LoVo (cell line): ENCODE measurements at regions not wholly inside any gene's neighbourhood (a gene's known extent, or its start where the extent isn't known, plus 50 kb on each side); places are given as distances from the start of the nearest gene placed in this dataset.
A peak's percentile ranks its signal among the peaks of the same experiment; 100 is the strongest.
"Not testable (repeated sequence)": the region's sequence is repeated elsewhere in the genome, so short reads cannot be mapped to it uniquely, and the experiment has no call there.

ENCODE experiments used
- DNase-seq: peaks from one replicate; pipeline ENCODE4 v3.0.0-alpha.2; 2016; ENCODE audit warnings: low spot score

- DNase-seq = no peak
Observed at GRCh38 chr7:115789901-115790300, 240.7 kb downstream of the TFEC start.

- not testable (repeated sequence) for DNase-seq
Observed at GRCh38 chr7:115789473-115789872, 241.1 kb downstream of the TFEC start.

- DNase-seq = no peak
Observed at GRCh38 chr7:115782696-115783490, 247.7 kb downstream of the TFEC start.

DNA sequence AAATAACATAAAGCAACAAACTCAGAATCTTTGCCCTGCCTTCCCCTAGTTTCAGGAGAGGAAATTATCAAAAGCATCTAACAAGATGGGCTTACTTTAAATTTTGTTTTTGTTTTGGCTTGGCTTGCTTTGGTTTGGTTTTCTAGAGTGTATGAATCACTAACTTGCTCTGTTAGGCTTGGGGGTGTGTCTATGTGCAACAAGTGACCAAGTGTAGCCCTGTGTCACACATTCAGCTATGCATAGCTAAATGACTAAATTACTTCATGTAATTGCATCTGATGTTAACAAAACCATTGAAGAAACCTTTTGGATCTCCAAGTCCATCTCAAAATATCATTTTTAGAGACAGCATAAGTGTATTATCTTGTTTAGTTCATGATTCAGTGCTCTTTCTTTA is 251.0 kb downstream of the TFEC start:
- DNase-seq = no peak

- DNase-seq = peak; percentile 9
Observed at GRCh38 chr7:115775981-115776380, 254.6 kb downstream of the TFEC start.

GRCh38 chr7:115763347-115763746 is 267.2 kb downstream of the TFEC start:
- no peak for DNase-seq

DNA sequence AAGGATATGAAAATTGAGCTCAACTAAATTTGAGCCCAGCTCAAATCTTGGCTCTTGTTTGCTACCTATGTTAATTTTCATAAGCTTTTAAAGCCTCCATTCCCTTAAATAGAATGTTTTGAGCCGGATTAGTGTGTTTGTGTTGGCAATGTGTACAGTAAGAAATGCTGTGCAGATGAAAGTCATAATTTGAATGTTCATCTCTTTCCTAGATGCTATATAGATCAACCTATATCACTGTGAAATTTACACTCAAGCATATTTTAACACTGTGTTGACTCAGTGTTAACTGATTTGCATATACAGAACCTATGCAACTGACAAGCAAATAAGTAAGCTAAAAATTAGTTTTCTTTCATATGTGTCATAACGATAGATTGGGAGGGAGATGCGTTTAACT is 272.5 kb downstream of the TFEC start:
- no peak for DNase-seq

GRCh38 chr7:115754226-115754625 is 276.3 kb downstream of the TFEC start:
- no peak for DNase-seq

- no peak for DNase-seq
Observed at GRCh38 chr7:115749924-115750323, 280.6 kb downstream of the TFEC start.

DNA sequence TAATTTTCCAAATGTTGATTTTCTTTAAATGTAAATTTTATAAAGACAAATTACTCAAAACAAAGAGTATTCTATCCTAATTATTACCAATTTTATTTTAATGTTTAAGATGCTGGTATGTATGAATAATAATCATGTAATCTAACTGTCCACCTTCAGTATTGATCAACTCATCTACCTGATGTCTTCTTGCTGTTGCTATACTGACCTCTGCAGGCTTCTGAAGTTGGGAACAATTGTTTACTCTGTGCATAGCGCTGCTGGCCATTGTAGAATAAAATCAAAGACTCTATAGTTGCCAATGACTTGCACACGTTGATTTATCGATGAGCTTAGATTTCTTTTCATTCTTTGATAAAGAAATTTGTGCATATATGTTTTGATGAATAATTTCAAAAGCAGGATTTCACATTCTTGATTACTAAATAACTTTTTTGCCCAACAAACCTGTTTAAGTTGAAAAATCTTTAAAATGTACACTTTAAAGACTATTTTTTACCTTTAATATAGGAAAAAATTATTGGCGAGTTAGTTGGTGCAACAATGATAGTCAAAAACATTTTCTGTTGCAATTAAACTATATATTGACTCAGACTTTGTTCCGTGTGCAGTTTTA is 282.3 kb downstream of the TFEC start:
- peak; percentile 40 for DNase-seq

GRCh38 chr7:115747174-115747573 is 283.4 kb downstream of the TFEC start:
- no peak for DNase-seq

DNA sequence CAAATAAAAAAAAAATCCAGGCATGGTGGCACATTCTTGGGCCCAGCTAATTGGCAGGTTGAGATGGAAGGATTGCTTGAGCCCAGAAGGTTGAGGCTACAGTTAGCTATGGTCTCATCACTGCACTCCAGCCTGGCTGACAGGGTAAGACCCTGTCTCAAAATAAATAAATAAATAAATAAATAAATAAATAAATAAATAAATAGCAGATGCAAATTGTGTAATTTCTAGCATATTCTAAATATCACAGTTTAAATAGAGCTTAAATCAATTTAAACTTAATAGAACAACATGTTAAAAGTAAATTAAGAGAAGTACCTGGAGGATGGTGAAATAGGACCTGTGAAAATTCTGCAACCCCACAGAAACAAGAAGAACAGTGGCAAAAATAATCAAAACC is 290.5 kb downstream of the TFEC start:
- no peak for DNase-seq

GRCh38 chr7:115734641-115735040 is 295.9 kb downstream of the TFEC start:
- DNase-seq = no peak

GRCh38 chr7:115731796-115732471 is 298.6 kb downstream of the TFEC start:
- no peak for DNase-seq

GRCh38 chr7:115728518-115728917 is 302.0 kb downstream of the TFEC start:
- DNase-seq = no peak

- peak; percentile 56 for DNase-seq
Observed at GRCh38 chr7:115724400-115725056, 306.0 kb downstream of the TFEC start.

DNA sequence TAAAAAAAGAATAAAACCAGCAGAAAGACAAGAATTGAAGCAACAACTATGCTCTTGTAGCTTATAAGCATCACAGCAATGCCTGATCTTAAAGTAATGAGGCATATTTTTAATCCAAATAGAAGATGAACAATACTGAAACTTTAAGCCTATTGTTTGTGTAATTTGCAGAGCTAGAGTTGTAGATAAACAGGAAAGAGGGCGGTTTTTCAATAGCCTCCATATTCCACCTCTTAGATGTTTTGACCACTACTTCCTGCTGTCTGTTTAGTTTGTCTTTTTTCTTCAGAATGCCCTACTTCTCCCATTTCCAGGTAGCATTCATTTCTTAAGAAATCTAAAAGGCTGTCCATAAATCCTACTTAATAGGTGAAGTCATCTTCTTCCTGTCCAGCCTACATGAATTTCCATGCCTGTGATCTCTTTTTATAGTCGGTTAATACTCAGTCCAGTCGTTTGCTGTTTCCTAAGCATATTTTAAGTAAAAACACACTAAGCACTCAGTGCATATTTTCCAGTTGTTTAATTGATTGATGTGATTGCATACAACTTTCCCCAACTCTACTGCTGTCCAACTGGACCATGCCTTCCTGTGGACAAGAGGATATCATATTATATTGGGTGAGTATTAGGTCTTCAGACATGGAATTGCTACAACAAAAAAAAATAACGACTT is 308.1 kb downstream of the TFEC start:
- DNase-seq = no peak

DNA sequence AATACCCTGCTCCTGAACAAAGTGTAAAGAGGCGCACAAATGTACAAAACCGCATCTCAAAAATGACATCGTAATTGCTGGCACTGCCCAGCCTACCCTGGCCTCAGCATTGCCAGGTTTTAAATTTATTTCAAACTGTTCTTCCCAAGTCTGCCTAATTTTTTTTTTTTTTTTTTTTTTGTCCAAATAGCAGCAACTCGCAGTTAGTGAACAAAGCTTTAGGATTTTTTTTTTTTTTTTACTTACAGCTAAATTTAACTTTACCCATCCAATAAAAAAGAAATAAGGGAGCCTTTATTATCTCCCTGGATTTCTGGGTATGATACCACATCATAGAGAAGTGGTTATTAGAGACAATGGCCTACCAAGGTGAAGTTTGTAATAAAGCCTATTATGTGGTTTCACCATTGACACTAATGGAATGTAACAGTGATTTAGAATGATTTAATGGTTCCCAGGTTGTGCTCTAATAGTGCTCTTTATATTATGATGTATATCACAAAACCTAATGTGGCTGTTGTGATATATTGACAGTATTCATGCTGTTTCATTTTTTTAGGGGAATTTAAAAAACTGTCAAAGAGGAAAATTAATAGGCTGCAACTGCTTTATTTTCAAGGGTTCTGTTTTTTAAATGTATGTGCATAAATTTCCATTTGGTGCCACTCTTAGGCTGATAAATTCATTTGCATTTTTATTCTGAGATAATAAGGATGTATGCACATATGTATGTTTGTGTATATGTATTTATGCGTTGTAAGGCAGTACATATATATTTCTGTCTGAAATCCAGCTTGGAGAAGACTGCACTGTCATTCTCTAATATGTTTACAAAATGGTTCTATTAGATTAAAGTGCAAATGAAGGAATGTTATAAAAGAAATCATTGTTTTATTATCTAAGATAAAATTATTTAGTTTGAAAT is 309.0 kb downstream of the TFEC start:
- no peak for DNase-seq

- no peak for DNase-seq
Observed at GRCh38 chr7:115719963-115720362, 310.6 kb downstream of the TFEC start.

DNA sequence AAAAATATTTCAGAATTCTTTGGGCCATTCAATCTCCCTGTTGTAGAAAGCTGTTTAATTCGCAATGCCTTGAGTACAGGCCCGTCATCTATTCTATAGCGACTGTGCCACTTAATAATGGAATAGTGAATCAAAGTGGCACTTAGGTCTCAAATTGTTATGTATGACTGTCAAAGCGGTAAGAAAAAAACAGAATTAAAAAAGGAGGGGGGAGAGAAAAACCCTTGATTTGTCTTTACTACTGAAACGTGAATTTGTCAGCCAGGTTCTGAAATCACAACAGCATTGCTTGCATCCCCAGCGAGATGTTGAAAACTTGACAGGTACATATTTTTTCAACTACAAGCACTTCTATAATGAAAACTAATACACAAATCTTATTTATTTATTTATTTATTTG is 320.9 kb downstream of the TFEC start:
- DNase-seq = no peak

GRCh38 chr7:115708013-115708341 is 322.6 kb downstream of the TFEC start:
- no peak for DNase-seq
